H1 (cell line): ENCODE measurements at regions not wholly inside any gene's neighbourhood (a gene's known extent, or its start where the extent isn't known, plus 50 kb on each side); places are given as distances from the start of the nearest gene placed in this dataset.

ENCODE experiments used
- ATF2 ChIP-seq: IDR thresholded peaks from 2 replicates; pipeline ENCODE4 v1.6.1; 2012; ENCODE audit warnings: low read length, inconsistent platforms
- CEBPB ChIP-seq: IDR thresholded peaks from 2 replicates; pipeline ENCODE4 v1.6.1; 2012; ENCODE audit warnings: low read depth, low read length
- CHD7 ChIP-seq: fragments of 300-600 bp; sonication (generic); IDR thresholded peaks from 2 replicates; pipeline ENCODE4 v1.7.1; 2012; ENCODE audit warnings: low read length, moderate library complexity, mild to moderate bottlenecking, inconsistent platforms; ENCODE audit not compliant: insufficient replicate concordance
- EP300 ChIP-seq, 2 experiments: IDR thresholded peaks; 1 replicate in 1 of 2; 2 replicates in 1 of 2; pipeline ENCODE4 v1.6.1; 2011 to 2012; ENCODE audit warnings: low read depth in 2 of 2, low read length in 2 of 2, mild to moderate bottlenecking in 2 of 2, borderline replicate concordance in 1 of 2, inconsistent platforms in 1 of 2, moderate library complexity in 1 of 2
- GABPA ChIP-seq: IDR thresholded peaks from 2 replicates; pipeline ENCODE4 v1.6.1; 2011; ENCODE audit warnings: mild to moderate bottlenecking, low read length, moderate library complexity, borderline replicate concordance; ENCODE audit not compliant: insufficient read depth
- NRF1 ChIP-seq: IDR thresholded peaks from 2 replicates; pipeline ENCODE4 v1.6.1; 2011; ENCODE audit warnings: mild to moderate bottlenecking, low read depth, low read length, improper control_type of control experiment
- TAF7 ChIP-seq: optimal IDR thresholded peaks from 2 replicates; pipeline ENCODE3; 2011; ENCODE audit warnings: low read depth, mild to moderate bottlenecking, inconsistent platforms, low read length, moderate library complexity, borderline replicate concordance

GRCh38 chr9:10867194-10867593 is 254.4 kb upstream of the PTPRD start (continued):
- TF ChIP-seq CHD7 (no peak), EP300 (IDR thresholded peaks at IDR 0.05; ENCODE audit: borderline replicate concordance in 1 of 2, low read depth in 2 of 2, low read length in 2 of 2) (no peak), ATF2 (no peak), GABPA (no peak), TAF7 (no peak), NRF1 (no peak), CEBPB (no peak)
